GM12874 (cell line): ENCODE measurements at regions not wholly inside any gene's neighbourhood (a gene's known extent, or its start where the extent isn't known, plus 50 kb on each side); places are given as distances from the start of the nearest gene placed in this dataset.

Source experiments
- CTCF ChIP-seq: IDR thresholded peaks from 2 replicates; pipeline ENCODE4 v1.5.1; 2011; ENCODE audit warnings: low read depth, mild to moderate bottlenecking, control low read depth, low read length, moderate library complexity; ENCODE audit not compliant: insufficient read depth

- TF ChIP-seq CTCF = no peak
Observed at GRCh38 chr10:117601716-117602115, 59.2 kb downstream of the EMX2 start.

GRCh38 chr10:117603081-117603480 lies 60.5 kb downstream of the EMX2 start:
- TF ChIP-seq CTCF = no peak

- TF ChIP-seq CTCF = no peak
Observed at GRCh38 chr10:117603726-117604125, 61.2 kb downstream of the EMX2 start.

GRCh38 chr10:117609095-117609795 lies 66.7 kb downstream of the EMX2 start:
- TF ChIP-seq CTCF = no peak

GRCh38 chr10:117609796-117610170 lies 67.2 kb downstream of the EMX2 start:
- no peak for TF ChIP-seq CTCF

- TF ChIP-seq CTCF = no peak
Observed at GRCh38 chr10:117610321-117610720, 67.8 kb downstream of the EMX2 start.

GRCh38 chr10:117612113-117612512 lies 69.6 kb downstream of the EMX2 start:
- TF ChIP-seq CTCF = no peak

- no peak for TF ChIP-seq CTCF
Observed at GRCh38 chr10:117615649-117616048, 73.1 kb downstream of the EMX2 start.
